SKM-1 treated with dmso at 0.1 percent for 144 hours (cell line): ENCODE measurements at regions not wholly inside any gene's neighbourhood (a gene's known extent, or its start where the extent isn't known, plus 50 kb on each side); places are given as distances from the start of the nearest gene placed in this dataset.

Source experiments
- DNase-seq: peaks from one replicate; lab custom pipeline; 2025; ENCODE audit not compliant: unreplicated experiment; lab: John Stamatoyannopoulos, UW

- DNase-seq: no peak
Measured at GRCh38 chr18:75553021-75553420, 125.5 kb upstream of the SMIM21 start.

- DNase-seq: no peak
Measured at GRCh38 chr18:75551071-75551470, 123.6 kb upstream of the SMIM21 start.

- DNase-seq: no peak
Measured at GRCh38 chr18:75548353-75548905, 120.9 kb upstream of the SMIM21 start.

- no peak for DNase-seq
Measured at GRCh38 chr18:75546964-75547363, 119.5 kb upstream of the SMIM21 start.

- no peak for DNase-seq
Measured at GRCh38 chr18:75545189-75545588, 117.7 kb upstream of the SMIM21 start.

GRCh38 chr18:75544496-75544895 lies 117.0 kb upstream of the SMIM21 start:
- DNase-seq: no peak

- DNase-seq: no peak
Measured at GRCh38 chr18:75544051-75544481, 116.6 kb upstream of the SMIM21 start.

GRCh38 chr18:75538727-75539126 lies 111.2 kb upstream of the SMIM21 start:
- DNase-seq: no peak

GRCh38 chr18:75533950-75534349 lies 106.4 kb upstream of the SMIM21 start:
- no peak for DNase-seq

- no peak for DNase-seq
Measured at GRCh38 chr18:75533209-75533608, 105.7 kb upstream of the SMIM21 start.

- DNase-seq: no peak
Measured at GRCh38 chr18:75531851-75532459, 104.5 kb upstream of the SMIM21 start.

- no peak for DNase-seq
Measured at GRCh38 chr18:75531212-75531850, 103.8 kb upstream of the SMIM21 start.

- no peak for DNase-seq
Measured at GRCh38 chr18:75530566-75531211, 103.2 kb upstream of the SMIM21 start.

GRCh38 chr18:75530118-75530517 lies 102.6 kb upstream of the SMIM21 start:
- DNase-seq: no peak

GRCh38 chr18:75529394-75529793 lies 101.9 kb upstream of the SMIM21 start:
- no peak for DNase-seq

GRCh38 chr18:75527848-75528685 lies 100.6 kb upstream of the SMIM21 start:
- DNase-seq: no peak

- DNase-seq: no peak
Measured at GRCh38 chr18:75526038-75526437, 98.5 kb upstream of the SMIM21 start.

- DNase-seq: no peak
Measured at GRCh38 chr18:75525331-75525730, 97.8 kb upstream of the SMIM21 start.

- DNase-seq: no peak
Measured at GRCh38 chr18:75524841-75525240, 97.3 kb upstream of the SMIM21 start.

- DNase-seq: no peak
Measured at GRCh38 chr18:75524181-75524580, 96.7 kb upstream of the SMIM21 start.

GRCh38 chr18:75521816-75522215 lies 94.3 kb upstream of the SMIM21 start:
- no peak for DNase-seq
